Calu3 (cell line): ENCODE measurements at regions not wholly inside any gene's neighbourhood (a gene's known extent, or its start where the extent isn't known, plus 50 kb on each side); places are given as distances from the start of the nearest gene placed in this dataset.

Experiments used
- BruUV-seq: library from RNA; stranded (reverse); fragments of 400-500 nt; replicated peaks from 2 replicates; lab custom pipeline; 2021; lab: Mats Ljungman, UMichigan
- CTCF ChIA-PET: fragments of 300-600 bp; sonication (Branson Sonifier 250); formaldehyde crosslinking; loops from one replicate; lab custom pipeline; 2022; ENCODE audit warnings: antibody characterized with exemption; lab: Charles Lee
- DNase-seq: peaks from one replicate; pipeline ENCODE4 v3.0.0; 2022
- H3K27ac Mint-ChIP-seq: one replicate; pipeline ENCODE4 v1.8.0; 2022; ENCODE audit warnings: mixed read lengths; ENCODE audit not compliant: unreplicated experiment
- H3K27me3 Mint-ChIP-seq: one replicate; pipeline ENCODE4 v1.8.0; 2022; ENCODE audit warnings: mixed read lengths; ENCODE audit not compliant: unreplicated experiment
- H3K36me3 Mint-ChIP-seq: one replicate; pipeline ENCODE4 v1.8.0; 2022; ENCODE audit warnings: mild to moderate bottlenecking, moderate library complexity, mixed read lengths; ENCODE audit not compliant: insufficient read depth, unreplicated experiment
- H3K4me1 Mint-ChIP-seq: one replicate; pipeline ENCODE4 v1.8.0; 2022; ENCODE audit warnings: mild to moderate bottlenecking, low read depth, mixed read lengths; ENCODE audit not compliant: unreplicated experiment
- H3K4me3 Mint-ChIP-seq: one replicate; pipeline ENCODE4 v1.8.0; 2022; ENCODE audit warnings: mild to moderate bottlenecking, low read depth, moderate library complexity, mixed read lengths; ENCODE audit not compliant: unreplicated experiment
- H3K9me3 Mint-ChIP-seq: one replicate; pipeline ENCODE4 v1.8.0; 2022; ENCODE audit warnings: low read depth, mixed read lengths; ENCODE audit not compliant: unreplicated experiment
- intact Hi-C: fragments of 100-400 bp; cut with micrococcal nuclease; formaldehyde crosslinking; loops from one replicate; pipeline ENCODE4 v1.10.0; 2022; ENCODE audit not compliant: unreplicated experiment
- TF ChIP-seq, protein P1 (sequence below): fragments of 200-600 bp; IDR thresholded peaks from one replicate; pipeline ENCODE4 v1.8.0; 2022; ENCODE audit warnings: antibody characterized with exemption; ENCODE audit not compliant: unreplicated experiment

DNA sequence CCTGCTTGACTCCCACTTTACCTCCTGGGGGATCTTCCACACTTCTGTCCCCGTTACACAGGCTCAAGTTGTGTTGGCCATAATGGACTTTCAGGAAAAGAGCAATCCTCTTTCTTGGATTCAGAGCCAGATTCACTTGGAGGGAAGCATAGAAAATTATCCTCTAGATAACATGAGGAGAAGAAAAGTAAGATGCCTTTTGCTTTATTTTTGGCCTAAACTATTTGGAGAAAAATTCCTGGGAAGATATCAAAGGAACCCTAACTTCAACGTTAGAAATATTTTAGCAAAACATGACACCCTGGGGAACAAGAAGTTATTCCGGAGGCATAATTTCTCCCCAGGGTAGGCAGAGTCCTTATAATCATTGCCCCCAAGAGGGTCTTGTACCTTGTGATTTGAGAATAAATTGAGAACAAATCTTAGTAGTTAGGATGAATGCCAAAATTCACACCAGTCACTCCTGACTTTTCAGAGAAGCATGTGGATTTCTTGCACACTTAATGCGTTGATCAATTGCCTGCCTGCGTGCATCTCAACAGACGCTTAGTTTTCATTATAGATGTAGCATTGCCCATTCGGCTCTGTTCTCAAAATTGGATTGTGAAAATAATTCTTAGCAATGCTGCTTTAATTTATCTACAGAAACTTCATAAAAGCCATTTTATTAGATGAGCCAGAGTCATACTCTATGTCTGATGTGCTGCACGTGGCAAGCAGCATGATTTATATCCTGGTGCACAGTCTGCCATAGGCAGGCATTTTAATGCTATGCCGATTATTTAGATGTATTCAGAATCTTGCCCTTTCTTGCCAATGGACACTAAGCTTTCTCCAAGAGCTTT is 224.4 kb downstream of the C7orf25 start:
- H3K4me3 Mint-ChIP-seq: no peak overlapping the region
- no peaks in the 10 kb centered on the region for H3K27me3 Mint-ChIP-seq
- TF ChIP-seq, protein P1, sequence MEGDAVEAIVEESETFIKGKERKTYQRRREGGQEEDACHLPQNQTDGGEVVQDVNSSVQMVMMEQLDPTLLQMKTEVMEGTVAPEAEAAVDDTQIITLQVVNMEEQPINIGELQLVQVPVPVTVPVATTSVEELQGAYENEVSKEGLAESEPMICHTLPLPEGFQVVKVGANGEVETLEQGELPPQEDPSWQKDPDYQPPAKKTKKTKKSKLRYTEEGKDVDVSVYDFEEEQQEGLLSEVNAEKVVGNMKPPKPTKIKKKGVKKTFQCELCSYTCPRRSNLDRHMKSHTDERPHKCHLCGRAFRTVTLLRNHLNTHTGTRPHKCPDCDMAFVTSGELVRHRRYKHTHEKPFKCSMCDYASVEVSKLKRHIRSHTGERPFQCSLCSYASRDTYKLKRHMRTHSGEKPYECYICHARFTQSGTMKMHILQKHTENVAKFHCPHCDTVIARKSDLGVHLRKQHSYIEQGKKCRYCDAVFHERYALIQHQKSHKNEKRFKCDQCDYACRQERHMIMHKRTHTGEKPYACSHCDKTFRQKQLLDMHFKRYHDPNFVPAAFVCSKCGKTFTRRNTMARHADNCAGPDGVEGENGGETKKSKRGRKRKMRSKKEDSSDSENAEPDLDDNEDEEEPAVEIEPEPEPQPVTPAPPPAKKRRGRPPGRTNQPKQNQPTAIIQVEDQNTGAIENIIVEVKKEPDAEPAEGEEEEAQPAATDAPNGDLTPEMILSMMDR: no peak
- no peak for DNase-seq
- intact Hi-C loops: no loop called here
- H3K4me1 Mint-ChIP-seq: no peaks in the 10 kb centered on the region
- peaks cover 21% of the 10 kb centered on the region for H3K9me3 Mint-ChIP-seq
- no TSS peak for BruUV-seq
- H3K36me3 Mint-ChIP-seq: no peaks in the 10 kb centered on the region
- no peak overlapping the region for H3K27ac Mint-ChIP-seq
- CTCF ChIA-PET: no interaction called here

DNA sequence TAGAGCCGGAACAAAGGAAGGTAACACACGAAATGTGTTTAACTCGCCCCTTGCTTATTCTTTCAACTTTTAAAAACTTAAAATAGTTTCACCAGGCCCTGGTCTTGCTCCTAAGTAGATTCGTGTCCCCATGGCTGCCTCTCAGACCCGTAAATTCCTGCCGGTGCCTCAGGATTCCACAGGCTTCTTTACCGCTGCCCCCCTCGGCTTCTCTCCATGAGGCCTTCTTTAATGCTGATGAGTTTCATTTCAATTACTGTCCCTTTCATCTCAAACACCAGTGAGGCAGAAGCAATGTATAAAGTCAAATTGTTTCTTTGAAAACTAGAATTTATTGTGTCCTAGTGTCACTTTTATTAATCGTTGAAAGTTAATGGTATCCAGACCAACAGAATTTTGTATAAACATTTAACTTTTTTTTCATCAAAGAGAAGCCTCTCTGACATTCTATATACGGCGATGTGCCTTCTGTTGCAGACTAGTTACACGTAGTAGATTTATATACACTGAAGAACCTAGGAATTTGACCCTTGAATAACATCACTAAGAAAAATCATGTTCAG is 225.2 kb downstream of the C7orf25 start:
- Mint-ChIP-seq H3K27me3 (no peaks in the 10 kb centered on the region), H3K9me3 (peaks cover 20% of the 10 kb centered on the region), H3K4me1 (no peaks in the 10 kb centered on the region), H3K27ac (no peak overlapping the region), H3K36me3 (no peaks in the 10 kb centered on the region), H3K4me3 (no peak overlapping the region)
- CTCF ChIA-PET: no interaction called here
- DNase-seq: no peak
- BruUV-seq: no TSS peak
- TF ChIP-seq, protein P1: no peak
- intact Hi-C loops: no loop called here

DNA sequence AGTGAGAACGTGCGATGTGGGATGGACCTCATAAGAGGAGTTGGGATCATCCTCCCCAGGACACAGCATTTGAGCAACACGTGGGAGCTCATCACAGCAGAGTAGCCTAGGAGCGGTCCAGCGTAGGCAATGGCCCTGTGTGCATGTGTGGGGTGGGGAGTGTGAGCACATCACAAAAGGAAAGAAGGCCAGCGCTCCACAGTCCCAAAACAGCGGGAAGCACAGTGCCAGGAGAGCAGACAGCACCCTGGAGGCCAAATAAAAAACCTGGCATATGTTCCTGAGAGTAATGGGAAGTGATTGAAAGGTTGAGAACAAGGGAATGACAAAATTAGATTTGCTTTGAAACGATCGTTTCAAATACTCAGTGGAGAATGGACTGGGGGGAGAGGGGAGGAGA is 226.0 kb downstream of the C7orf25 start:
- no peak for DNase-seq
- CTCF ChIA-PET: no interaction called here
- TF ChIP-seq, protein P1: no peak
- intact Hi-C loops: no loop called here
- Mint-ChIP-seq H3K9me3 (peaks cover 22% of the 10 kb centered on the region), H3K4me3 (no peak overlapping the region), H3K27me3 (no peaks in the 10 kb centered on the region), H3K27ac (no peak overlapping the region), H3K4me1 (no peaks in the 10 kb centered on the region), H3K36me3 (no peaks in the 10 kb centered on the region)
- no TSS peak for BruUV-seq

DNA sequence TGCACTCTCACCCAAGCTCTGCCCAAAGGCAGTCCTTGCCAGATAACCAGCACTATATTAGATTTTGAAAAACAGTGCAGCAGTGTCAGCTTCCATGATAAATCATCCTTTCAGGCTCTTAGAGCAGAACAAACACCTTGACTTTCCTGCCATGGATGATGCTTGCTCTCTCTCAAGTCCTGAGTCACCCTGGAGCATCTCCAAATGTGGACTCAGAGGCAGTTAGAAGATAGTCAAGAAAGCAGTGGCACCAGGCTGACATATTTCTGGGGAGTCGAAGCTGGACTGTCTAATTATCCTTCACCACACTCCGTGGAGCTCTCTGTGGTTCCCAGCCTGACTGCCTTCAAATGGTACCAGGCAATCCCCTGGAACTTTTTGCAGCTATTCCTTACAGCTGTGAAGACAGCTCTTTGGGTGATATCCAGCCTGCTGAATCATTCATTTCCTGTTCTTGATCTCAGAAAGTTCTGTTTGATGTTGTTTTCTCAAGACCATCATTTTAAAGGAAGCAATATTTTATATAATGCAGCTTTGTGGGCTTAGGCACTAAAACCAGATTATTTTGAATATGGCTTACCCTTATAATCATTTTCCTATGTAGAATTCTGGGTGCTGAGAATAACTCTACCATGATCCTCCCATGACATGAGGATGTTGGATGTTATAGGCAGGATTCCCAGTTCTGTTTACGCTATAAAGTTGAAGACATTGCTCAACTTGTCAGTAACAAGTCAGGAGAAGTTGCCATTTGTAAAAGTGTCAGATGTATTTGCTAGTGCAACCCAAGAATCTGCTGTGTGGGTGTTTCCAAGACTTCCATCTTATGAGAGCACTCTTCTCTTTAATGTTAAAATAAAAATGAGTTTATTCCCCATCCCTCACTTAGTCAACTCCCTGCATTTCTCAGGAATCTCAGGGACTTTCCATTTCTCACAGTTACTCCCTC is 233.8 kb downstream of the C7orf25 start:
- H3K4me1 Mint-ChIP-seq: no peaks in the 10 kb centered on the region
- TF ChIP-seq, protein P1: no peak
- no peaks in the 10 kb centered on the region for H3K27me3 Mint-ChIP-seq
- no peak overlapping the region for H3K4me3 Mint-ChIP-seq
- peaks cover 34% of the 10 kb centered on the region for H3K9me3 Mint-ChIP-seq
- CTCF ChIA-PET: no interaction called here
- no peaks in the 10 kb centered on the region for H3K36me3 Mint-ChIP-seq
- no TSS peak for BruUV-seq
- intact Hi-C loops: no loop called here
- H3K27ac Mint-ChIP-seq: no peak overlapping the region
- no peak for DNase-seq
